NB4 (cell line): ENCODE measurements at regions not wholly inside any gene's neighbourhood (a gene's known extent, or its start where the extent isn't known, plus 50 kb on each side); places are given as distances from the start of the nearest gene placed in this dataset.
"Not testable (repeated sequence)": the region's sequence is repeated elsewhere in the genome, so short reads cannot be mapped to it uniquely, and the experiment has no call there.

Experiments used
- TF ChIP-seq, protein P1 (sequence below): IDR thresholded peaks from one replicate; pipeline ENCODE4 v1.5.1; 2012; ENCODE audit warnings: low read depth, low read length
- TF ChIP-seq, protein P2 (sequence below): IDR thresholded peaks from 2 replicates; pipeline ENCODE4 v1.6.1; 2011; ENCODE audit warnings: low read depth, low read length

DNA sequence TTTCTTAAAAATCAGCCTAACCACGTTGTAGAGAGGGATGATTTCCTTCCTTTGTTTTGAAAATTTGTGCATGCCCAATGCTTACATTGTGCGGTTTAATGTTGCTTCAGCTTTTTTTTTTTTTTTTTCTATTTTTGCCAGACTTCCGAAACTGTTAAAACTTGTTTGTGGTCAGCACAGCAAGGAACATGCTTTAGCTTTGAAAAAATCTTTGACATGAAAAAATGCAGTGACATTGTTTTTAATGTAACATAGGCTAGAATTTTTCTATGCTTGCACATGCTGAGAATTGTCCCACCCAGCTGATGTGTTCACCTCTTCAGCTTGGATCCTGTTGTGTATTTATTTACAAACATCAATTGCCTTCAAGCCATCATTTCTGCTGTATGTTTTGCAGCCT is 1375.9 kb downstream of the FOXD4L5 start:
- TF ChIP-seq, protein P1, sequence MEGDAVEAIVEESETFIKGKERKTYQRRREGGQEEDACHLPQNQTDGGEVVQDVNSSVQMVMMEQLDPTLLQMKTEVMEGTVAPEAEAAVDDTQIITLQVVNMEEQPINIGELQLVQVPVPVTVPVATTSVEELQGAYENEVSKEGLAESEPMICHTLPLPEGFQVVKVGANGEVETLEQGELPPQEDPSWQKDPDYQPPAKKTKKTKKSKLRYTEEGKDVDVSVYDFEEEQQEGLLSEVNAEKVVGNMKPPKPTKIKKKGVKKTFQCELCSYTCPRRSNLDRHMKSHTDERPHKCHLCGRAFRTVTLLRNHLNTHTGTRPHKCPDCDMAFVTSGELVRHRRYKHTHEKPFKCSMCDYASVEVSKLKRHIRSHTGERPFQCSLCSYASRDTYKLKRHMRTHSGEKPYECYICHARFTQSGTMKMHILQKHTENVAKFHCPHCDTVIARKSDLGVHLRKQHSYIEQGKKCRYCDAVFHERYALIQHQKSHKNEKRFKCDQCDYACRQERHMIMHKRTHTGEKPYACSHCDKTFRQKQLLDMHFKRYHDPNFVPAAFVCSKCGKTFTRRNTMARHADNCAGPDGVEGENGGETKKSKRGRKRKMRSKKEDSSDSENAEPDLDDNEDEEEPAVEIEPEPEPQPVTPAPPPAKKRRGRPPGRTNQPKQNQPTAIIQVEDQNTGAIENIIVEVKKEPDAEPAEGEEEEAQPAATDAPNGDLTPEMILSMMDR: not testable (repeated sequence)
- TF ChIP-seq, protein P2, sequence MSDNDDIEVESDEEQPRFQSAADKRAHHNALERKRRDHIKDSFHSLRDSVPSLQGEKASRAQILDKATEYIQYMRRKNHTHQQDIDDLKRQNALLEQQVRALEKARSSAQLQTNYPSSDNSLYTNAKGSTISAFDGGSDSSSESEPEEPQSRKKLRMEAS: not testable (repeated sequence)
